HFFc6 (cell line): ENCODE measurements at regions not wholly inside any gene's neighbourhood (a gene's known extent, or its start where the extent isn't known, plus 50 kb on each side); places are given as distances from the start of the nearest gene placed in this dataset.
A peak's percentile ranks its signal among the peaks of the same experiment; 100 is the strongest.
"Not testable (repeated sequence)": the region's sequence is repeated elsewhere in the genome, so short reads cannot be mapped to it uniquely, and the experiment has no call there.

Source experiments
- DNase-seq: peaks from one replicate; pipeline ENCODE4 v3.0.0-alpha.2; 2018
- H3K27ac Mint-ChIP-seq: 2 replicates; pipeline ENCODE4 v1.8.0; 2020; ENCODE audit warnings: mild to moderate bottlenecking, mixed read lengths
- H3K27me3 Mint-ChIP-seq: 2 replicates; pipeline ENCODE4 v1.8.0; 2021; ENCODE audit warnings: mild to moderate bottlenecking, moderate library complexity, mixed read lengths; ENCODE audit not compliant: insufficient read depth
- H3K36me3 Mint-ChIP-seq: 2 replicates; pipeline ENCODE4 v1.8.0; 2021; ENCODE audit warnings: low read depth, mixed read lengths
- H3K4me1 Mint-ChIP-seq: 2 replicates; pipeline ENCODE4 v1.8.0; 2020; ENCODE audit warnings: low read depth, mixed read lengths
- H3K4me3 Mint-ChIP-seq: 2 replicates; pipeline ENCODE4 v1.8.0; 2020; ENCODE audit warnings: mild to moderate bottlenecking, moderate library complexity, mixed read lengths
- H3K9me3 Mint-ChIP-seq: 2 replicates; pipeline ENCODE4 v1.8.0; 2020; ENCODE audit warnings: mild to moderate bottlenecking, mixed read lengths
- TF ChIP-seq, protein P1 (sequence below): fragments of 200-600 bp; sonication (generic); IDR thresholded peaks from 2 replicates; pipeline ENCODE4 v1.5.0; 2021; ENCODE audit warnings: antibody characterized with exemption, mild to moderate bottlenecking

DNA sequence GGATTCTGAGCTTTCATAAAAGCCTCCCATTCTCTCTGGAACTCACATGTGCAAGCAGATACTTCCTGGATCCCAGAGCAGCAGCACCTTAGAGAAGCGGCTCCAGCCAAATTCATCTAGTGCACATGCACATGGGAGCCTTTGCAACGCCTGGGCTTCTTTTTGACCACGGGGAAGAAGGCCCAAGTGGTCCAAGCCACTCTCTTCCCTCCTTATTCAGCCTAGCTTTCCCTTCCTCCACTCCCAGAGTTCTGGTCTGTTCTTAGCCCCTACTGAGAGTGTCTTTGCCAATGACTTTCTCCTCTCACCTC, 118.7 kb downstream of the ZNF365 start:
- no peaks in the 10 kb centered on the region for H3K36me3 Mint-ChIP-seq
- H3K4me1 Mint-ChIP-seq = peaks cover 6% of the 10 kb centered on the region
- H3K4me3 Mint-ChIP-seq = no peak overlapping the region
- no peak for DNase-seq
- H3K27ac Mint-ChIP-seq = no peak overlapping the region
- no peaks in the 10 kb centered on the region for H3K9me3 Mint-ChIP-seq
- H3K27me3 Mint-ChIP-seq = peaks cover 4% of the 10 kb centered on the region
- TF ChIP-seq, protein P1, sequence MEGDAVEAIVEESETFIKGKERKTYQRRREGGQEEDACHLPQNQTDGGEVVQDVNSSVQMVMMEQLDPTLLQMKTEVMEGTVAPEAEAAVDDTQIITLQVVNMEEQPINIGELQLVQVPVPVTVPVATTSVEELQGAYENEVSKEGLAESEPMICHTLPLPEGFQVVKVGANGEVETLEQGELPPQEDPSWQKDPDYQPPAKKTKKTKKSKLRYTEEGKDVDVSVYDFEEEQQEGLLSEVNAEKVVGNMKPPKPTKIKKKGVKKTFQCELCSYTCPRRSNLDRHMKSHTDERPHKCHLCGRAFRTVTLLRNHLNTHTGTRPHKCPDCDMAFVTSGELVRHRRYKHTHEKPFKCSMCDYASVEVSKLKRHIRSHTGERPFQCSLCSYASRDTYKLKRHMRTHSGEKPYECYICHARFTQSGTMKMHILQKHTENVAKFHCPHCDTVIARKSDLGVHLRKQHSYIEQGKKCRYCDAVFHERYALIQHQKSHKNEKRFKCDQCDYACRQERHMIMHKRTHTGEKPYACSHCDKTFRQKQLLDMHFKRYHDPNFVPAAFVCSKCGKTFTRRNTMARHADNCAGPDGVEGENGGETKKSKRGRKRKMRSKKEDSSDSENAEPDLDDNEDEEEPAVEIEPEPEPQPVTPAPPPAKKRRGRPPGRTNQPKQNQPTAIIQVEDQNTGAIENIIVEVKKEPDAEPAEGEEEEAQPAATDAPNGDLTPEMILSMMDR = no peak

DNA sequence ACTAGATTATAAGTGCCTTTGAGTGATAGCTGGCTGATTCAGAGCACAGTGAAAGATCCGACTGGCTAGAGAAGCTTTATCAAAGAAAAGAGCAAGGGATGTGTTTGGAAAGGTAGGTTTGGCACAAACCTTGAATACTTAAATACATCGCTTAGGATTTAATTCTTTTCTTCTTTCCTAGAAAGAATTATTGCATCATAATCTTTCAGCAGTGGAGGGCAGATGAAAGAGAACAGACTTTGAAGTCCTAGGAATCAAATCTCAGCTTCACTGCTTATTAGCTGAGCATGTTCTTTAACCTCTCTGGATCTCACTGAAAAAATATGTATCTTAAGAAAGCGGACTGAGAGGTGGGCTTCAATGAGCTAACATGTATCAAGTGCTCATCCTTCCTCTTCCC, 122.8 kb downstream of the ZNF365 start:
- H3K4me1 Mint-ChIP-seq = peaks cover 6% of the 10 kb centered on the region
- peaks cover 9% of the 10 kb centered on the region for H3K27me3 Mint-ChIP-seq
- no peak overlapping the region for H3K4me3 Mint-ChIP-seq
- no peak for DNase-seq
- H3K27ac Mint-ChIP-seq = no peak overlapping the region
- no peaks in the 10 kb centered on the region for H3K36me3 Mint-ChIP-seq
- H3K9me3 Mint-ChIP-seq = no peaks in the 10 kb centered on the region
- TF ChIP-seq, protein P1 = no peak

DNA sequence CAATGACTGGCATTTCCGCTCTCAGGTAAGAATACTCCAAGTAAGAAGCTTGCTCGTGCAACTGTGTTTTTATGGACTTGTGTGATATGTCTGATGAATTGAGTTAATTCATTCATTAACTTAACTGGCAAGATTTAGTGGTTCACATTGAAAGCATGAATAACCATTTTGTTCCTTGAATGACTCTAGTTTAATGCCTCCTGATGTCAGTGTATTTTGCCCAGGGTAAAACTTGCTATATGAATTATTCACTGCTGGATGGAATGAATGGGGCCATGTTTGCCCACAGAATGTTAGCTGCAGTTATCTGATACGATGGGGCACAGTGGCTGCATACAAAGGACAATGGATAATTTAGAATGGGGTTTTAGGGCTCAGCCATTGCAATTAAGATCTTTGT, 124.1 kb downstream of the ZNF365 start:
- Mint-ChIP-seq H3K4me1 (peaks cover 6% of the 10 kb centered on the region), H3K27ac (no peak overlapping the region), H3K4me3 (no peak overlapping the region), H3K27me3 (peaks cover 9% of the 10 kb centered on the region), H3K36me3 (no peaks in the 10 kb centered on the region), H3K9me3 (no peaks in the 10 kb centered on the region)
- no peak for DNase-seq
- TF ChIP-seq, protein P1 = no peak

DNA sequence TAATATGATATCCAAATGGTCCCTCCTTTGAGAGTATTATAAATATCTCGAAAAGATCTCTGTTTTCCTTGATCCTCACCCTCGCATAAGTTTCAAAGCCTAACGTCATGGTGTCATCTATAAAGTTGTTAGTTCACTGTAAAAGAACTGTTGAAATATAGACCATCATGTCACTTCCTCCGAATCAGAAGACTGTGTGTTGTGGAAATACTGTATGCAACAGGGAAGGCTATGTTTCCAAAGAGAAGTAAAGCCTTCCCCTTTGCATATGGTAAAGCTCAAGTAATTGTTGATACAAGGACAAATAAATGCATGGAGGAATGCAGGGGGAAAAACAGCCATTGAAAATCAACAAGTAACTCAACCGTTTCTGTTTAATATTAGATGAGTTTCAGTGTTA, 125.9 kb downstream of the ZNF365 start:
- not testable (repeated sequence) for H3K27ac Mint-ChIP-seq, H3K4me1 Mint-ChIP-seq, H3K4me3 Mint-ChIP-seq, DNase-seq, H3K36me3 Mint-ChIP-seq, H3K9me3 Mint-ChIP-seq
- peaks cover 11% of the 10 kb centered on the region; the same call in 1 of the 2 replicates for H3K27me3 Mint-ChIP-seq

DNA sequence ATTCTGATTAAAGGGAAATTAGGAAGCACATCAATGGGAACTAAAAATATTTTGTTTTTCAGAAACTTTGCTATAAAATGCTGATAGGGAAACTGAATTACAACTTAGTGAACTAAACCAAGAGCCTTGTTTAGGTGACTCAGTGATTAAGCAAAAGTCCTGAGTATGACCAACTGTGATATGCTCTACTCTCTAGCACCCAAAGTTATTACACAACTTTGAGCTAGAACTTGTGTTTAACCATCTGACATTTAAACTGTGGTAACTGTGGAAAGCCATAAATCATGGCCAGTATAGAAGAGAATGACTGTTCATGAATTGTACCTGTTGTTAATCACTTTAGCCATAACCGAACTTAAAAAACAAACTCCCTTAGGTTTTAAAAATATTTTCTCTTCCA, 127.4 kb downstream of the ZNF365 start:
- TF ChIP-seq, protein P1 = no peak
- Mint-ChIP-seq H3K9me3 (no peaks in the 10 kb centered on the region), H3K4me1 (no peaks in the 10 kb centered on the region), H3K36me3 (no peaks in the 10 kb centered on the region), H3K4me3 (no peak overlapping the region), H3K27ac (no peak overlapping the region), H3K27me3 (peaks cover 11% of the 10 kb centered on the region; the same call in 1 of the 2 replicates)
- peak; percentile 24 for DNase-seq

DNA sequence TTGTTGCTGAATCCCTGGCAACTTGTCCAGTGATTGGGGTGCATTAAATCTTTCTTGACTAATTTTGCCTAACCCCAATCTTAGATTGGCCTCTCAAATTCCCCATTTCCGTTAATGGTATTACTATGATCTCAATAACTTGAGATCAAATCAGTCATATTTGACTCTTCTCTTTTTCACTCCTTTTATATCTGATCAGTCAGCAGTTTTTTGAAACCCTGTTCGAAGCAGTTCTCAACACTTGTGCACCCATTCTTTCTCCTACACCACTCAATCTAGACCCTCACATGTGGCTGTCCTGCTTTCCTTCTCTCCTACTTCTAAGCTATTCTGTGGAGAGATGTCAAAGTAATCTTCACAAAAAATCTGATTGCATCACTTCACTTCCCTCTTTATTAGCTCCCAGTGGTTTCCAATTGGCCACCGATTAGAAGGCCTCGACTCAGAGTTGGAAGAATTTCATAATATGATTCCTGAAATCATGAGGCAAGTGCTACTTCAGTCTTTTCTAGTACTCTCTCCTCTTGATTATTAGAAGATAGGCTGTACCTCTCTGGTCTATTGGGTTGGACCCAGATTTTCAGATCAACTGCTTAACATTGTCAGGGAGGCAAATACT, 128.9 kb downstream of the ZNF365 start:
- no peaks in the 10 kb centered on the region for H3K36me3 Mint-ChIP-seq
- no peak for DNase-seq
- H3K9me3 Mint-ChIP-seq = no peaks in the 10 kb centered on the region

More for the DNA sequence above, 128.9 kb downstream of the ZNF365 start:
- no peak overlapping the region for H3K27ac Mint-ChIP-seq
- no peaks in the 10 kb centered on the region for H3K4me1 Mint-ChIP-seq
- TF ChIP-seq, protein P1 = no peak
- H3K27me3 Mint-ChIP-seq = peaks cover 7% of the 10 kb centered on the region; the same call in 1 of the 2 replicates
- no peak overlapping the region for H3K4me3 Mint-ChIP-seq
